GM19023 (cell line): ENCODE measurements at regions not wholly inside any gene's neighbourhood (a gene's known extent, or its start where the extent isn't known, plus 50 kb on each side); places are given as distances from the start of the nearest gene placed in this dataset.
"Not testable (repeated sequence)": the region's sequence is repeated elsewhere in the genome, so short reads cannot be mapped to it uniquely, and the experiment has no call there.

Experiments used
- ATAC-seq: cut with Tn5 transposase; IDR thresholded peaks from one replicate; pipeline ENCODE4 v1.9.1; 2021; ENCODE audit warnings: mild to moderate bottlenecking, moderate library complexity; ENCODE audit not compliant: unreplicated experiment

GRCh38 chr12:17564630-17565029, 525.4 kb downstream of the RERGL start:
- not testable (repeated sequence) for ATAC-seq

DNA sequence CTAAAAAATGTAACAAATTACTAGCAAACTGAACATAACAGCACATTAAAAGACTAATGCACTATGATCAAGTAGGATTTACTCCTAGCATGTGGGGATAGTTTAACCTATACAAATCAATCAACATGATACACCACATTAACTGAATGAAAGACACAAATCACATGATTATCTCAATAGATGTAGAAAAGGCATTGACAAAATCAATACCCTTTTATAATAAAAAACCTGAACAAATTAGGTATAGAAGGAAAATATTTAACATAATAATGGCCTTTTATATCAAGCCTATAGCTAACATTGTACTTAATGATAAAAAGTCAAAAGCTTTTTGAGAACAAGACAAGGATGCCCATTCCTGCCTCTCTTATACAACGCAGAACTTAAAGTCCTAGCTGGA, 540.0 kb downstream of the RERGL start:
- ATAC-seq = no peak

DNA sequence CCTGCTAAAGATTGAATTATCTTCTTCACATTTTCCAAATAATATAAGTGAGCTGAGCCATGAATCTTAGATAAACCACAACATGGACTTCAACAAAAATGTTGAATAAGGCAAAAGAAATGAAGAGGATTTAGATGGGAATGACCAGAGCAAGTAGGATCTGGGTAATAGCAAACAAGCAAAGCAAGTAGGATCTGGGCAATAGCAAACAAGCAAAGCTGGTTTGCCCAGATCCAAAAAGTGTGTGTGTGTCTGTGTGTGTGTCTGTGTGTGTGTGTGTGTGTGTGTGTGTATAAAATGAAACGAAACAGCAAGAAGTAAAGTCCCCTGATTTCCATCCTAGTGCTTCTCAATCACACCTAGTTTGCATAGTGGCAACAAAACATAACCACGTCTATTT, 549.1 kb downstream of the RERGL start:
- ATAC-seq = no peak

DNA sequence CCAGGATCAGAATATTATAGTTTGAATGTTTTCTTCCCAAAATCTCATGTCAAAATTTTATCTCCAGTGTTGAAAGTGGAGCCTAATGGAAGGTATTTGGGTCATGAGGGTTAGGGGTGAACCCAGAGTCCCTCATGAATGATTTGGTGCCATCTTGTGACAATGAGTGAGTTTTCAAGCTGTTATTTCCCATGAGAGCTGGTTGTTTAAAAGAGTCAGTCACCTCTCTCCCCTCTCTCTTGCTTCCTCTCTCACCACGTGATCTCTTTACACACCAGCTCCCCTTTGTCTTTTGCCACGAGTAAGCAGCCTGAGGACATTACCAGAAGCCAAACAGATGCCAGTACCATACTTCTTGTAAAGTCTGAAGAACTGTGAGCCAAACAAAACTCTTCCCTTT, 561.6 kb downstream of the RERGL start:
- ATAC-seq = no peak

DNA sequence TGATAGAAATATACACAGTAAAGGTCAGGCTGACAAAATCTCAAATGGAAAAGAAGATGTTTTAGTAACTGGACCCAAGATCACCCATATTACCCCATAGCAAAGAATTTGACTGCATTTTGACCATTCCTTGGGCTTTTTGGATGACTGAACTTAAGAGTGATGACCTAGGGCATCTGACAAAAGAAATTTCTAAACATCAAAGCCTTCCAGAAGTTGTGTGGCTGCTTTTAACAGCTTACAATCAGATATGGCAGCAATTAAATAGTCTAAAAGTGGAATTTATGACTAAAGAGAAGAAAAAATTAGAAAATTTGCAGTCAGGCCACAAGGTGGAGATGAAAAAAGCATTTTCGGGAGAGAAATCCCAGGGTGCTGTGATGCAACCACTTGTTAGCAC, 563.0 kb downstream of the RERGL start:
- no peak for ATAC-seq

DNA sequence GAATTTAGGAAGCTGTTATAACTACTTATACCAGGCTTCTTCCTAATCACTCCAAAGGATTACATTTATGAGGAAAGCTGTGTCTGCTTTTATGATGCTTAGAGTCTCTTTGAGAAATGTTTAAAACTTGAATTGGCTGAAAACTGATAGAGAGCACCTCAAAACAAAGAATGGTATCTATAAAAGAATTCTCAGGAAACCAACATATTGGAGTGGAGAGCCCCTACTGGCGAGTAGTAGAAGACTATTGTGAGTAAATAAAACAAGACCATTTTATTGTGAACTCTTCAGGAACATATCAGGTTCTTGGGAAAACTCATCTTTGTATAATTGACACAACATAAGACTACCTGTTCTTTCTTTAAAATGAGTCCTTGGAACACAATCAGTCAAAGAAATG, 578.6 kb downstream of the RERGL start:
- ATAC-seq = no peak

DNA sequence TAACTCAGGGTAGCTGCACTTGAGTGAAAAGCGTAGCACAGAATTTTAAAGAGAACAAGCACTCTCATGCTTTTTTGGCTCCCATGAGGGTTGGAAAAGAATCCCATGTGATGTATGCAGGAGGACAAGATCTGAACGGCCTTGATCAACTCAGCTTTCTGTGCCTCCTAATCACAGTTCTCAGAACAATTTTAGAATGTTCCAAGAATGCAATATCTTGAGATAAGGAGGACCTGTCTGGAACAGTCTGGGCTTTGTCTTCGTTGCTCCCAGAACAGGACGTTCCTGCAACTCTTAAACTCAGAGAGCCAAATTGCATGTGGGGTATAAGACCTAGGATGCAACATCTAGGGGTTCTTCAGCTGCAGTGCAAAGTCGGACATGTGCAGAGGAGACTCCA, 582.7 kb downstream of the RERGL start:
- no peak for ATAC-seq

- no peak for ATAC-seq
These were observed 586.3 kb downstream of the RERGL start for GRCh38 chr12:17503742-17504141.

DNA sequence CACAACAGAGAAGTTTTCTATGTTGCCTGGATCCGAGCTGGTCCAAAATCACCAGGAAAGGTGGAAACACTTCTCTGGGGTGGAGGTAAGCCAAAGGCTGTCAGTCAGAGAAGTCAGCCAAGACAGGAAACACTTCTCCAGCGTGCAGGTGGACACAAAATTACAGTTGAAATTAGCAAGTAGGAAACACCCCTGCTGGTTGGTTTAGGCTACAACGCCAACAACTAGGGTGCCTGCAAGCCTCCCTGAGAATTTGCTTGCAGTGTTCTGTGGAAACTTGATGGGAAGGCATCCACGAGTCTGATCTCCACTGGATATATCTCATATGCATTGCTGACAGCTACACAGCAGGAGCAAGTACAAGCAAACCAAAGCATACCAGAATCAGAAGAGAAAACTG, 600.5 kb downstream of the RERGL start:
- no peak for ATAC-seq

DNA sequence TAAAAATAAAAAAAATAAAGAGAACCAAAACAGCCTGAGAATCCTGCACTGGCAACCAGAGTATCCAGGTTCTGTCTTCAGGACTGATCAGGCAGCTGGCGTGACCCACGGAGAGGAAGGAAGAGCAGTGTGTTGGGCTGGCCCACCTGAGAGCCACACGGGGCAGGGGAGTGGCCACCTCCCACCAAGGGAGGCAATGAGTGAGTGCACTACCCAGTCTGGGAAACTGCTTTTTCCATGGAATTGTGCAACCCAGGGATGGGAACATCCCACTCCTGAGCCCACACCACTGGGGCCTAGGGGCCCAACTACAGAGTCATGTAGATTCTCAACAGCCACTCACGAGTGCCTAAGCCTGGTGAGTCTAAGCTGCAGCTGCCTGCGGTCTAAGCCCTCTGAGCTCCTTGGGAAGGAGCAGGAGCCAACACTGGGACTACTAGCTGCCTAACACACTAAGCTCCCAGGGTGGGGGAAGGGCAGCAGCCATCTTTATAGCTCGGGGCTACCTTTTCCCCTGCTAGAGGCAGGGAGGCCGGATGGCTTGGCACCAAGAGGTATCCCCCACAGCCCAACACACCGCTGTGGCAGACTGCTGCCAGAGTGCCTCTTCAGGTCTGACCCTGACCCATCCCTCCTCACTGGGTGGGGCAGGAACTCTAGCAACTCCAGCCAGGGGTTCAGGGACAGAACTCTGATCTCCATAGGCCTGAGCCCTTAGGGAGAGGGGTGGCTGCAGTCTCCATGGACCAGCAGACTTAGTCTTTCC, 610.9 kb downstream of the RERGL start:
- no peak for ATAC-seq

- no peak for ATAC-seq
These were observed 619.5 kb downstream of the RERGL start for GRCh38 chr12:17470460-17470859.

DNA sequence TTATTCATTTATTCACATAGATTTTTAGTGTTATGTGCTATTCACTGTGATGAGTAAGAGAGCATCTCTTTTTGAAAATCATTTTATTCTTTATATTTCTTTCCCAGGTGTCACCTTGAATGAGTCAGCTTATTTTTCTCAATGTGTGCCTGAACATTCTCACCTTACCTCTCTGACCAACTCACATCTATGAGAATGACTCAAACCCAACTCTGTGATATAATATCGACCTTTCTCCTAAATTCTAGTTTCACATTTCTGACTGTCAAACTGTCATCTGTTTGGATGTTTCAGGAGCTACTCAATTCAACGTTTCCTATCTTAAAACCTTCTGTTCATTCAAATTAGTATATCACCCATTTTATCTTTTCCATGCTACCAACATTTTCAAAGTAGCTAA, 630.8 kb downstream of the RERGL start:
- ATAC-seq = no peak

DNA sequence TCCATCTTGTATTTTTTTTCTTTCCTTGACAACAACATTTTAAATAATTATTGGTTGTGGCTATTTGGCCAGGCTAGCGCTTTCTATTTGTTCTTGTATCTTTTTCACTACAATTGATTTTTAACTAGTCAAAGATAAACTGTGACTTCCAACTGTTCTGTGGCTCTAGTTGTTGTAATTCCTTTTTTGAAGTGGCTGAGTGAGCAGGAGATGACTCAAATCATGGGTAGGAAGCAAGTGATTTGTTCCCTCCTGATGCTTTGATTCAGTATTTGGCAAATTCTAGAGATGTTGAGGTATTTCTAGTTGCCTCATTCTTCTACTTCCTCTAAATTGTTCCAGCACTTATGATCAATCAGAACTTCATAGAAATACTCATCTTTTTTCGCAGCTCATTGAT, 633.5 kb downstream of the RERGL start:
- no peak for ATAC-seq

DNA sequence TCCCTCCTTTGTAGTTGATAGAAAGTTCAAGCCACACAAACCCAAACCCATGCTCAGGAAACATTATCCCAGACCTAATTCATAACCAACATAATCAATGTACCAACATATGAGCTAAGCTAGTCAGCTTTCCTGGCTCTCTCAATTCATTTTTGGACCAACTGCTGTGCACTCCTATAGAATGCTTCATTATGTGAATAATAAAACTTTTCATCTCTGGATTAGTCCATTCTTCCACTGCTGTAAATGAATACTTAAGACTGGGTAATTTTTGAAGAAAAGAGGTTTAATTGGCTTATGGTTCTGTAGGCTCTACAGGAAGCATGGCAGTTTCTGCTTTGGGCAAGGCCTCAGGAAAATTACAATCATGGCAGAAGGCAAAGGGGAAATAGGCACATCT, 651.9 kb downstream of the RERGL start:
- no peak for ATAC-seq

DNA sequence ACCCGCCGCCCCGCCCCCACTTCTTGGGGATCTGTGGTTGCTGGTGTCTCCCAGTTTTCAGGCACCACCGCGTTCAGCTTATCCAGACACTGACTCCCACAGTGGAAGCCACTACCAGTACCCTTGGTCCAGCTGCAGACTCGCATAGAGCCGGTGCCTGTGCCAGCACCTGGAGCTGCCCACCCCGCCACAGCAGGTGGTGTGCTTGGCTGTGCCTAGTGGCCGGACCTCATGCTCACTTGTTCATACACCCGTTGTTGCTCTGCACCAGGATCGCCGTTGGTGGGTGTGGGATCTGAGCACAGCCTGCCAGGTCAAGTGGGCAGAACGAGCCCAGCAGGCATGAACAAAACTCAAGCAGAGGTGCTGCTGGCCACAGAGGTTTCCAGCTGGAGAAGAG, 673.2 kb downstream of the RERGL start:
- no peak for ATAC-seq

DNA sequence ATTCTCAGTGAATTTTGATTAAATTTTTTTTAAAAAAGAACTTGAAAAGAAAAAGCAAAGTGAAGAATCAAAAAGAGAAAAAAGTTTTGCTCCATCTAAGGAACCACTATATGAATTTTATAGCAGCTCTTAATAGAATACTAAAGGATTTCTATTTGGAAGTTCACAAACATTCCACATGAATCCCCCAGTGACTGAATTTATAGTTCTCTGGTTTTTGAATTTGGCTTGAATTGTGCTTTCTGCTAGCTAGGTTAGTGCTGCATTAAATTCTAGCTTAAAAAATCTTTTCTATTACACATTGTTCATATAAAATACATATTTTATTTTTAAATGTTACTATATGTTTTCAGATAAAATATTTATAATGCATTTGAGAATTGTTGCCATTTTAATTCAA, 675.4 kb downstream of the RERGL start:
- ATAC-seq = no peak

DNA sequence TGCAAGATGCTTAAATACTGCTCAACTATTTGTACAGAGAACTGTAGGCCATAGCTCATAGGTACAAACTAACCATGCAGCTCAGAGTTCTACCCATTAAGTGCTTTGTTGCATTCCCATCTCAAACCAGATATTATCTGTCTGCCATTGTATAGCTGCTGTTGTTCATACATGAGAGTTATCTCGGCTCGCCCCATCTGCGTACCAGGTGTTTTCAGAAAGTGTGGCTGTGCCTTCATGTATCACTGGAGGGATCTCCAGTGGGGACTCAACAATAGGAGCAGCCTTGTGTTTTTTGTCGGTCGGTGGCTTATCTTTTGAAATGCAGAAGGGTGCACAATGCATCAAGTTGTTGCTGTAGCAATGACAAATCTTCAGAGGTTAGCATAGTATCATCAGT, 678.3 kb downstream of the RERGL start:
- ATAC-seq = no peak

DNA sequence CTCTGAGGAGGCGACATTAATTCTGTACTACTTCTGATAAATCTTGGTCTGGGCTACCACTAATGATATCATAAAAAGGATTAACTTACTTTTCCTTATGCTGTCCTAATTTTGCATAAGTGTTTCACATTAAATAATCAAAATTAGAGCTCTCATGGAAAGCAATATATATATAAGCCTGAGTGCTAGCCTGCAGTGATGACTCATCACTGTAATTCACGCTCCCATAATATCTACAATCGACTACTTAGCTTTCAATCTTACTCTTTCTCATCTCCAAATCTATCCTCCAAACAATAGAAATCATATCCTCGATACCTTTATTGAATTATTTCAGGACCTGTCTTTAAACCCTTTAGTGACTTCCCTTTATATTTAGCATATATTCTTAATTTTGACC, 701.3 kb downstream of the RERGL start:
- ATAC-seq = no peak

DNA sequence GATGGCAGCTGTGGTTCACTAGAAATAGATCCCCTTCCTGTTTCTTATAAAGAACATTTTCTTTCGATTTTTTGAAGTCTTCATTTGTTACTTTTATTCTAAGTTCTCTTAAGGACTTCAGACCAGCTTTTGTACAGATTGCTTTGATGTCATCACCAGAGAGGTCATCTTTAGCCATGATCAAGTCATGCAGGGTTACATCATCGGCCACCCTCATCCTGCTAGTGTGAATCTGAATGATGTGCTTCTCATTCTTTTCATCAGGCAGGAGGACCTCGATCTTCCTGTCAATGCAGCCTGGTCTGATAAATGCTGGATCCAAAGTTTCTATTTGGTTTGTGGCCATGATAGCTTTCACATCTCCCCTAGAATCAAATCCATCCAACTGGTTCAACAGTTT, 706.7 kb downstream of the RERGL start:
- no peak for ATAC-seq

GRCh38 chr12:17381211-17381610, 708.8 kb downstream of the RERGL start:
- ATAC-seq = no peak

DNA sequence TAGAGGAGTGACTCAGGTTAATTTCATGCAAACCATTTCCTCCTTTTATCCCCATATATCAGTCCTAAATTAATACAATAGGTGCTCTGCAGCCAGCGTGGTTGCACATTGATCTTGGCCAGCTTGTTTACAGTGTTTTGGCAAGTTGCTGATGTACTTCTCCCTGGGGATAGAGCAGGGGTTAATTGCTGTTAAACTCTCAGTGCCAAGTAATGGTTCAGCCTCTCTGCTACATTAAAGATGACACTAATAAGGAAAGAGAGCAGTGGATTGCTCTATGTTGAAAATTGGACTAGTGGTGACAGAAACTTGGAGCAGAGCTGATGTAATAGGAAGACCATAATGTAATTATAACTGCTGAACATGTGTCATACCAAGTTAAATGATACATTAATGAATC, 717.5 kb downstream of the RERGL start:
- ATAC-seq = no peak

GRCh38 chr12:17371491-17372215, 718.3 kb downstream of the RERGL start:
- no peak for ATAC-seq

GRCh38 chr12:17370621-17371020, 719.4 kb downstream of the RERGL start:
- no peak for ATAC-seq
